ENCODE measurements at regions not wholly inside any gene's neighbourhood (a gene's known extent, or its start where the extent isn't known, plus 50 kb on each side); places are given as distances from the start of the nearest gene placed in this dataset.

GRCh38 chr13:87124785-87125074 lies 546.4 kb upstream of the SLITRK5 start:
- Histone ChIP-seq H3K9me3 (ENCODE audit: low read depth) (no peaks in the 10 kb centered on the region), H3K4me3 (no peak overlapping the region), H3K4me2 (no peak overlapping the region), H3K36me3 (no peaks in the 10 kb centered on the region), H3F3A (ENCODE audit: low read depth) (peaks cover 4% of the 10 kb centered on the region), H3K79me2 (ENCODE audit: low read depth) (no peaks in the 10 kb centered on the region), H3K27me3 (no peaks in the 10 kb centered on the region), H3K4me1 (peaks cover 17% of the 10 kb centered on the region), H3K9ac (no peak overlapping the region), H4K20me1 (ENCODE audit: low read depth) (no peaks in the 10 kb centered on the region), H2AFZ (replicated peaks) (no peak overlapping the region), H3K27ac (no peak overlapping the region)
- peaks cover 4% of the 10 kb centered on the region for H3K27me3 Mint-ChIP-seq (ENCODE audit: insufficient read depth, low read depth)
- no peak overlapping the region for H3K4me3 Mint-ChIP-seq
- no peak overlapping the region for H3K27ac Mint-ChIP-seq
- peaks cover 4% of the 10 kb centered on the region for H3K36me3 Mint-ChIP-seq
- DNase-seq (ENCODE audit: low spot score) = no peak
- peaks cover 3% of the 10 kb centered on the region for H3K9me3 Mint-ChIP-seq
- H3K4me1 Mint-ChIP-seq = peaks cover 20% of the 10 kb centered on the region
- TF ChIP-seq EZH2phosphoT487 (IDR thresholded peaks at IDR 0.05) (no peak), EZH2 (IDR thresholded peaks at IDR 0.05) (no peak)
- TF ChIP-seq, protein P1, sequence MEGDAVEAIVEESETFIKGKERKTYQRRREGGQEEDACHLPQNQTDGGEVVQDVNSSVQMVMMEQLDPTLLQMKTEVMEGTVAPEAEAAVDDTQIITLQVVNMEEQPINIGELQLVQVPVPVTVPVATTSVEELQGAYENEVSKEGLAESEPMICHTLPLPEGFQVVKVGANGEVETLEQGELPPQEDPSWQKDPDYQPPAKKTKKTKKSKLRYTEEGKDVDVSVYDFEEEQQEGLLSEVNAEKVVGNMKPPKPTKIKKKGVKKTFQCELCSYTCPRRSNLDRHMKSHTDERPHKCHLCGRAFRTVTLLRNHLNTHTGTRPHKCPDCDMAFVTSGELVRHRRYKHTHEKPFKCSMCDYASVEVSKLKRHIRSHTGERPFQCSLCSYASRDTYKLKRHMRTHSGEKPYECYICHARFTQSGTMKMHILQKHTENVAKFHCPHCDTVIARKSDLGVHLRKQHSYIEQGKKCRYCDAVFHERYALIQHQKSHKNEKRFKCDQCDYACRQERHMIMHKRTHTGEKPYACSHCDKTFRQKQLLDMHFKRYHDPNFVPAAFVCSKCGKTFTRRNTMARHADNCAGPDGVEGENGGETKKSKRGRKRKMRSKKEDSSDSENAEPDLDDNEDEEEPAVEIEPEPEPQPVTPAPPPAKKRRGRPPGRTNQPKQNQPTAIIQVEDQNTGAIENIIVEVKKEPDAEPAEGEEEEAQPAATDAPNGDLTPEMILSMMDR (IDR thresholded peaks at IDR 0.05) = no peak

DNA sequence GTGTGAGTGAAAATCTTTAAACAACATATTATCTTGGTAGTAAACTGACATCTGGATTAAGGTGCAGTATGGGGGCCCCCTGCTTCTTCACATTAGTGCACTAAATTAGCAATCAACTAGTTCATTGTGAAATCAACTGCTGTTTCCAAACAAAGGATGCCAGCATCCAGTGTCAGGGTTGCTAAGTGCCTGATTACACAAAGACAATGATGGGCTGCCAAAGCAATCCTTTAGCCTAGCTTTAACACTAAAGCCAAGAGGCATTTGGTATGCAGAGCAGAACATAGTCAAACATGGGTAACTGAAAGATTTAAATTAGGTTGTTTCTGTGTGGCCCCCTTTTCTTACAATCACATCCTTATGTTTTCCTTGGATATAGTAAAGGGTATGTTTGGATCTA lies 543.1 kb upstream of the SLITRK5 start:
- peak; percentile 90 for DNase-seq (ENCODE audit: low spot score)
- Histone ChIP-seq H3K27me3 (no peaks in the 10 kb centered on the region), H4K20me1 (ENCODE audit: low read depth) (no peaks in the 10 kb centered on the region), H3F3A (ENCODE audit: low read depth) (peaks cover 4% of the 10 kb centered on the region), H3K4me2 (peak overlapping the region; percentile 39), H3K79me2 (ENCODE audit: low read depth) (no peaks in the 10 kb centered on the region), H3K27ac (no peak overlapping the region), H3K36me3 (no peaks in the 10 kb centered on the region), H3K4me1 (peaks cover 35% of the 10 kb centered on the region), H3K9ac (no peak overlapping the region), H3K4me3 (no peak overlapping the region), H3K9me3 (ENCODE audit: low read depth) (no peaks in the 10 kb centered on the region), H2AFZ (replicated peaks) (no peak overlapping the region)
- H3K4me3 Mint-ChIP-seq = no peak overlapping the region
- H3K27me3 Mint-ChIP-seq (ENCODE audit: insufficient read depth, low read depth) = peaks cover 4% of the 10 kb centered on the region
- peaks cover 29% of the 10 kb centered on the region for H3K4me1 Mint-ChIP-seq
- TF ChIP-seq, protein P1 (IDR thresholded peaks at IDR 0.05) = no peak
- TF ChIP-seq EZH2phosphoT487 (IDR thresholded peaks at IDR 0.05) = peak; percentile 66
- peaks cover 3% of the 10 kb centered on the region for H3K9me3 Mint-ChIP-seq
- H3K36me3 Mint-ChIP-seq = peaks cover 4% of the 10 kb centered on the region
- no peak overlapping the region for H3K27ac Mint-ChIP-seq

DNA sequence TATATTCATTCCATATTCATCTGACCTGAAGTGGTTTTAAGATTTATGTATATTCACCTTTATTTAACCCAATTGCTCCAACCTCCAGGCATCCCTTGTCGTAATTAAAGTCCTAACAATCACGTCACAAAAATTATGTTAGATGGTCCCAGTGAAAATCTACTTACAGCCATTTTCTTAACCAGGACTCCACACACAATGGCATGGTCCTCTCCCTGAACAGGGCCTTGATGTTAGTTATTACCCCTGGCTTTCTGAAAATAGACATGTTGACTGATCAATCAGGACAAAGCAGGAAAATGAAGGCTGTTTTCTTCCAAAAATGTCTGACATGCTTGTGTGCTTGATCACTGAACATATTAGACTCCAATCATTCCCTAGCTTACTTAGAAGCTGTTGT lies 542.7 kb upstream of the SLITRK5 start:
- peak overlapping the region; percentile 39 for H3K4me2 ChIP-seq
- Mint-ChIP-seq H3K27me3 (ENCODE audit: insufficient read depth, low read depth) (peaks cover 4% of the 10 kb centered on the region), H3K4me1 (peaks cover 29% of the 10 kb centered on the region), H3K4me3 (no peak overlapping the region), H3K36me3 (peaks cover 4% of the 10 kb centered on the region), H3K9me3 (peaks cover 3% of the 10 kb centered on the region), H3K27ac (peak overlapping the region; percentile 5)
- no peaks in the 10 kb centered on the region for H4K20me1 ChIP-seq (ENCODE audit: low read depth)
- no peak overlapping the region for H3K27ac ChIP-seq
- H3K27me3 ChIP-seq = no peaks in the 10 kb centered on the region
- H3F3A ChIP-seq (ENCODE audit: low read depth) = peaks cover 4% of the 10 kb centered on the region
- no peak for TF ChIP-seq EZH2 (IDR thresholded peaks at IDR 0.05)
- TF ChIP-seq, protein P1 (IDR thresholded peaks at IDR 0.05) = no peak
- TF ChIP-seq EZH2phosphoT487 (IDR thresholded peaks at IDR 0.05) = no peak
- no peak for DNase-seq (ENCODE audit: low spot score)
- H3K4me1 ChIP-seq = peaks cover 31% of the 10 kb centered on the region
- no peak overlapping the region for H2AFZ ChIP-seq (replicated peaks)
- no peaks in the 10 kb centered on the region for H3K9me3 ChIP-seq (ENCODE audit: low read depth)
- no peaks in the 10 kb centered on the region for H3K36me3 ChIP-seq
- no peak overlapping the region for H3K9ac ChIP-seq
- no peak overlapping the region for H3K4me3 ChIP-seq
- no peaks in the 10 kb centered on the region for H3K79me2 ChIP-seq (ENCODE audit: low read depth)

Data from neural progenitor cell (in vitro differentiated cells).